Transverse colon (tissue), 4 donors: ENCODE measurements at regions not wholly inside any gene's neighbourhood (a gene's known extent, or its start where the extent isn't known, plus 50 kb on each side); places are given as distances from the start of the nearest gene placed in this dataset.

Experiments used
- EP300 ChIP-seq: sonication (generic); formaldehyde crosslinking; IDR thresholded peaks from one replicate; pipeline ENCODE4 v1.6.1; 2017; ENCODE audit warnings: antibody characterized with exemption, low read depth
- POLR2A ChIP-seq: fragments of 450-650 bp; IDR thresholded peaks from one replicate; pipeline ENCODE4 v1.6.1; 2016; ENCODE audit warnings: antibody characterized with exemption, mild to moderate bottlenecking, moderate library complexity
- POLR2AphosphoS5 ChIP-seq, 3 donors: sonication (generic); formaldehyde crosslinking; IDR thresholded peaks; one replicate each; pipeline ENCODE4 v1.6.1; 2016; ENCODE audit warnings: antibody characterized with exemption in 3 of 3
- TF ChIP-seq, protein P1 (sequence below), 5 experiments: fragments of 200-600 bp in 3 of 5; fragments of 450-650 bp in 2 of 5; sonication (generic) in 3 of 5; IDR thresholded peaks; 1 replicate in 2 of 5; 2 replicates in 3 of 5; pipeline ENCODE4 v1.5.1; 2016 to 2017; ENCODE audit warnings: antibody characterized with exemption in 5 of 5, inconsistent platforms in 3 of 5, mild to moderate bottlenecking in 2 of 5, moderate library complexity in 1 of 5

DNA sequence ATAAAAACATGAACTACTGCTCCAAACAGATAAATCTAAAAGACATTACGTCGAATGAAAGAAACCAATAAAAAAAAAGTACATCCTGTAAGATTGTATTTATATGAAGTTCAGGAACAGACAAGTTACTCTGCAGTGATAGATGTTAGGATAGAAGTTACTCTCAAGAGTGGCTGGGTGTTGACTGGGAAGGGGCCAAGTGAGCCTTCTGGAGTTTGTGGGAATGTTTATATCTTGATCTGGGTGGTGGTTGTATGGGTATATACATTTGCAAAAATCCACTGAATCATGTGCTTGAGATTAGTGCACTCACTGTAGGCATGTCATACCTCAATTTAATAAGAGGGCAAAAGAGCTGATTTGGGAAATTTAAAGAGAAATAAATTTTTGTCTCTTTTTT, 485.8 kb downstream of the ARHGEF28 start:
- TF ChIP-seq, protein P1, sequence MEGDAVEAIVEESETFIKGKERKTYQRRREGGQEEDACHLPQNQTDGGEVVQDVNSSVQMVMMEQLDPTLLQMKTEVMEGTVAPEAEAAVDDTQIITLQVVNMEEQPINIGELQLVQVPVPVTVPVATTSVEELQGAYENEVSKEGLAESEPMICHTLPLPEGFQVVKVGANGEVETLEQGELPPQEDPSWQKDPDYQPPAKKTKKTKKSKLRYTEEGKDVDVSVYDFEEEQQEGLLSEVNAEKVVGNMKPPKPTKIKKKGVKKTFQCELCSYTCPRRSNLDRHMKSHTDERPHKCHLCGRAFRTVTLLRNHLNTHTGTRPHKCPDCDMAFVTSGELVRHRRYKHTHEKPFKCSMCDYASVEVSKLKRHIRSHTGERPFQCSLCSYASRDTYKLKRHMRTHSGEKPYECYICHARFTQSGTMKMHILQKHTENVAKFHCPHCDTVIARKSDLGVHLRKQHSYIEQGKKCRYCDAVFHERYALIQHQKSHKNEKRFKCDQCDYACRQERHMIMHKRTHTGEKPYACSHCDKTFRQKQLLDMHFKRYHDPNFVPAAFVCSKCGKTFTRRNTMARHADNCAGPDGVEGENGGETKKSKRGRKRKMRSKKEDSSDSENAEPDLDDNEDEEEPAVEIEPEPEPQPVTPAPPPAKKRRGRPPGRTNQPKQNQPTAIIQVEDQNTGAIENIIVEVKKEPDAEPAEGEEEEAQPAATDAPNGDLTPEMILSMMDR (IDR thresholded peaks at IDR 0.05), result no peak
- no peak for TF ChIP-seq POLR2A
- TF ChIP-seq EP300, result no peak
- no peak for TF ChIP-seq POLR2AphosphoS5 (IDR thresholded peaks at IDR 0.05)
